AG09319 (cell line): ENCODE measurements at regions not wholly inside any gene's neighbourhood (a gene's known extent, or its start where the extent isn't known, plus 50 kb on each side); places are given as distances from the start of the nearest gene placed in this dataset.

ENCODE experiments used
- DNase-seq: peaks from one replicate; pipeline ENCODE4 v3.0.0-alpha.2; 2010; ENCODE audit warnings: low read depth; ENCODE audit errors: extremely low read depth
- CTCF ChIP-seq: IDR thresholded peaks from 2 replicates; pipeline ENCODE4 v1.5.1; 2011; ENCODE audit warnings: low read depth, mild to moderate bottlenecking, inconsistent platforms, low read length, moderate library complexity

- TF ChIP-seq CTCF: no peak
- no peak for DNase-seq
Observed at GRCh38 chr4:124483048-124483906, 229.3 kb downstream of the ANKRD50 start.

GRCh38 chr4:124484008-124484407, 228.5 kb downstream of the ANKRD50 start:
- TF ChIP-seq CTCF: no peak
- DNase-seq: no peak

- no peak for DNase-seq
- no peak for TF ChIP-seq CTCF
Observed at GRCh38 chr4:124484940-124485339, 227.6 kb downstream of the ANKRD50 start.

GRCh38 chr4:124486423-124486822, 226.1 kb downstream of the ANKRD50 start:
- no peak for DNase-seq
- no peak for TF ChIP-seq CTCF

- no peak for DNase-seq
- TF ChIP-seq CTCF: no peak
Observed at GRCh38 chr4:124487651-124488050, 224.9 kb downstream of the ANKRD50 start.

- DNase-seq: no peak
- TF ChIP-seq CTCF: no peak
Observed at GRCh38 chr4:124491361-124492145, 221.0 kb downstream of the ANKRD50 start.

- TF ChIP-seq CTCF: no peak
- DNase-seq: no peak
Observed at GRCh38 chr4:124499261-124499660, 213.3 kb downstream of the ANKRD50 start.
